Esophagus muscularis mucosa (tissue), 4 donors: ENCODE measurements at regions not wholly inside any gene's neighbourhood (a gene's known extent, or its start where the extent isn't known, plus 50 kb on each side); places are given as distances from the start of the nearest gene placed in this dataset.

Experiments used
- DNase-seq: peaks from one replicate; pipeline ENCODE4 v3.0.0-alpha.2; 2017; ENCODE audit errors: extremely low spot score
- H3K27ac ChIP-seq, 4 donors: fragments of 200-600 bp; sonication (generic); replicated peaks in 1 of 4; 1 replicate in 3 of 4; 2 replicates in 1 of 4; pipeline ENCODE4 v1.5.1; 2016 to 2019; ENCODE audit warnings: mild to moderate bottlenecking in 1 of 4
- H3K27me3 ChIP-seq, 4 donors: fragments of 200-600 bp; sonication (generic); one replicate each; pipeline versions ENCODE4 v1.5.1 to v1.6.0; 2016 to 2019
- H3K36me3 ChIP-seq, 4 donors: fragments of 200-600 bp; sonication (generic); one replicate each; pipeline ENCODE4 v1.5.1; 2016 to 2019
- H3K4me1 ChIP-seq, 4 donors: fragments of 200-600 bp; sonication (generic); one replicate each; pipeline ENCODE4 v1.5.1; 2016 to 2019
- H3K4me3 ChIP-seq, 4 donors: fragments of 200-600 bp; sonication (generic); 1 replicate in 2 of 4; 2 replicates in 2 of 4; pipeline ENCODE4 v1.5.1; 2016 to 2019; ENCODE audit warnings: mild to moderate bottlenecking in 4 of 4, moderate library complexity in 1 of 4
- H3K9me3 ChIP-seq, 4 donors: fragments of 200-600 bp; sonication (generic); 1 replicate in 3 of 4; 2 replicates in 1 of 4; pipeline ENCODE4 v1.5.1; 2016 to 2019
- CTCF ChIP-seq, 3 experiments: fragments of 200-600 bp in 2 of 3; fragments of 450-650 bp in 1 of 3; sonication (generic) in 2 of 3; IDR thresholded peaks; one replicate each; pipeline ENCODE4 v1.5.1; 2017 to 2019; ENCODE audit warnings: antibody characterized with exemption in 3 of 3, mild to moderate bottlenecking in 2 of 3, moderate library complexity in 1 of 3
- EP300 ChIP-seq: sonication (generic); formaldehyde crosslinking; IDR thresholded peaks from one replicate; pipeline ENCODE4 v1.6.1; 2017; ENCODE audit warnings: antibody characterized with exemption
- POLR2A ChIP-seq: fragments of 450-650 bp; IDR thresholded peaks from one replicate; pipeline ENCODE4 v1.6.1; 2017; ENCODE audit warnings: antibody characterized with exemption, moderate library complexity, mild to moderate bottlenecking, low read depth
- POLR2AphosphoS5 ChIP-seq, 2 donors: sonication (generic); formaldehyde crosslinking; IDR thresholded peaks; one replicate each; pipeline ENCODE4 v1.6.1; 2017; ENCODE audit warnings: antibody characterized with exemption in 2 of 2
- WGBS: methylation state at CpG from one replicate; pipeline ENCODE4 v1.1.5; 2018; 5-methylcytosine and 5-hydroxymethylcytosine counted together
- intact Hi-C: fragments of 100-400 bp; cut with DNase I; formaldehyde crosslinking; loops from one replicate; pipeline ENCODE4 v1.15.1; 2023

GRCh38 chr6:111973927-111974639 lies 79.8 kb upstream of the CCN6 start:
- H3K27ac ChIP-seq, result peak overlapping the region in 3 of 4 donors; percentile 63 to 68 (median 65)
- WGBS, result 95% methylated on average over 5 of the region's 5 CpGs

GRCh38 chr6:111975466-111975865 lies 78.4 kb upstream of the CCN6 start:
- TF ChIP-seq POLR2A (no peak), EP300 (no peak), POLR2AphosphoS5 (IDR thresholded peaks at IDR 0.05) (no peak), CTCF (IDR thresholded peaks at IDR 0.05) (no peak)
- H3K36me3 ChIP-seq, result no peaks in the 10 kb centered on the region
- H3K9me3 ChIP-seq, result no peaks in the 10 kb centered on the region
- no peak overlapping the region for H3K27ac ChIP-seq
- intact Hi-C loops, result no loop called here
- no peak overlapping the region for H3K4me3 ChIP-seq
- WGBS, result 92% methylated on average over 6 of the region's 6 CpGs
- H3K4me1 ChIP-seq, result peaks cover 4 to 18% (median 13%) of the 10 kb centered on the region in 4 donors
- DNase-seq, result peak; percentile 53
- no peaks in the 10 kb centered on the region for H3K27me3 ChIP-seq

More at GRCh38 chr6:111973927-111974639, 79.8 kb upstream of the CCN6 start:
- Histone ChIP-seq H3K27me3 (no peaks in the 10 kb centered on the region), H3K36me3 (no peaks in the 10 kb centered on the region), H3K4me3 (no peak overlapping the region), H3K9me3 (no peaks in the 10 kb centered on the region), H3K4me1 (peaks cover 4 to 15% (median 11%) of the 10 kb centered on the region in 4 donors)
- no peak for TF ChIP-seq CTCF (IDR thresholded peaks at IDR 0.05)
- TF ChIP-seq POLR2A, result no peak
- TF ChIP-seq EP300, result no peak
- no peak for TF ChIP-seq POLR2AphosphoS5 (IDR thresholded peaks at IDR 0.05)
- intact Hi-C loops, result no loop called here
- no peak for DNase-seq

- Histone ChIP-seq H3K9me3 (no peaks in the 10 kb centered on the region), H3K27me3 (no peaks in the 10 kb centered on the region), H3K4me1 (peaks cover 8 to 25% (median 16%) of the 10 kb centered on the region in 4 donors), H3K36me3 (no peaks in the 10 kb centered on the region), H3K27ac (no peak overlapping the region), H3K4me3 (no peak overlapping the region)
- peak; percentile 19 for DNase-seq
- intact Hi-C loops, result no loop called here
- no peak for TF ChIP-seq CTCF (IDR thresholded peaks at IDR 0.05)
- no peak for TF ChIP-seq POLR2A
- no peak for TF ChIP-seq POLR2AphosphoS5 (IDR thresholded peaks at IDR 0.05)
- no peak for TF ChIP-seq EP300
- 82% methylated on average over 2 of the region's 2 CpGs for WGBS
Measured at GRCh38 chr6:111976139-111976538, 77.8 kb upstream of the CCN6 start.

GRCh38 chr6:111978532-111979149 lies 75.3 kb upstream of the CCN6 start:
- TF ChIP-seq POLR2A, result no peak
- no peak for TF ChIP-seq EP300
- TF ChIP-seq CTCF (IDR thresholded peaks at IDR 0.05), result no peak
- TF ChIP-seq POLR2AphosphoS5 (IDR thresholded peaks at IDR 0.05), result no peak
- Histone ChIP-seq H3K9me3 (no peaks in the 10 kb centered on the region), H3K36me3 (no peaks in the 10 kb centered on the region), H3K4me1 (peaks cover 4 to 13% (median 9%) of the 10 kb centered on the region in 4 donors), H3K27me3 (no peaks in the 10 kb centered on the region), H3K27ac (no peak overlapping the region), H3K4me3 (no peak overlapping the region)
- DNase-seq, result peak; percentile 68
- intact Hi-C loops, result no loop called here
- WGBS, result 84% methylated on average over 3 of the region's 3 CpGs
